Trophoblast cell (in vitro differentiated cells and primary cell): ENCODE measurements at regions not wholly inside any gene's neighbourhood (a gene's known extent, or its start where the extent isn't known, plus 50 kb on each side); places are given as distances from the start of the nearest gene placed in this dataset.

Experiments
- DNase-seq, 2 donors: peaks; one replicate each; pipeline ENCODE4 v3.0.0-alpha.2; 2016
- H2AFZ ChIP-seq: 2 replicates; pipeline ENCODE4 v1.6.1; 2013; ENCODE audit warnings: low read length, moderate library complexity, mild to moderate bottlenecking; ENCODE audit not compliant: insufficient read depth, poor library complexity
- H2AK5ac ChIP-seq: 2 replicates; pipeline ENCODE4 v1.6.1; 2013; ENCODE audit warnings: mild to moderate bottlenecking, low read length
- H2BK120ac ChIP-seq: 2 replicates; pipeline ENCODE4 v1.6.1; 2013; ENCODE audit warnings: low read length, mild to moderate bottlenecking, moderate library complexity; ENCODE audit not compliant: insufficient read depth, poor library complexity
- H2BK12ac ChIP-seq: 2 replicates; pipeline ENCODE4 v1.6.1; 2013; ENCODE audit warnings: mild to moderate bottlenecking, low read length, moderate library complexity
- H2BK5ac ChIP-seq: 2 replicates; pipeline ENCODE4 v1.6.1; 2013; ENCODE audit warnings: low read length, low read depth, moderate library complexity, mild to moderate bottlenecking; ENCODE audit not compliant: poor library complexity
- H3K14ac ChIP-seq: 2 replicates; pipeline ENCODE4 v1.6.1; 2013; ENCODE audit warnings: mild to moderate bottlenecking, low read length
- H3K18ac ChIP-seq: 2 replicates; pipeline ENCODE4 v1.6.1; 2013; ENCODE audit warnings: mild to moderate bottlenecking, low read length
- H3K23ac ChIP-seq: 2 replicates; pipeline ENCODE4 v1.6.1; 2013; ENCODE audit warnings: low read length
- H3K27ac ChIP-seq: 2 replicates; pipeline ENCODE4 v1.5.1; 2013; ENCODE audit warnings: low read depth, mild to moderate bottlenecking, inconsistent platforms, low read length, moderate library complexity
- H3K27me3 ChIP-seq: 2 replicates; pipeline ENCODE4 v1.6.1; 2013; ENCODE audit warnings: inconsistent platforms, mild to moderate bottlenecking, low read length, moderate library complexity; ENCODE audit not compliant: insufficient read depth
- H3K36me3 ChIP-seq, 2 experiments: 1 replicate in 1 of 2; 2 replicates in 1 of 2; pipeline ENCODE4 v1.6.1; 2013; ENCODE audit warnings: low read length in 2 of 2, mild to moderate bottlenecking in 2 of 2, moderate library complexity in 1 of 2; ENCODE audit not compliant: insufficient read depth in 2 of 2, control insufficient read depth in 1 of 2
- H3K4ac ChIP-seq: 2 replicates; pipeline ENCODE4 v1.6.1; 2013; ENCODE audit warnings: low read depth, mild to moderate bottlenecking, low read length, moderate library complexity
- H3K4me1 ChIP-seq, 2 experiments: 1 replicate in 1 of 2; 2 replicates in 1 of 2; pipeline ENCODE4 v1.6.1; 2013; ENCODE audit warnings: low read length in 2 of 2, mild to moderate bottlenecking in 2 of 2, moderate library complexity in 1 of 2; ENCODE audit not compliant: insufficient read depth in 2 of 2, control insufficient read depth in 1 of 2
- H3K4me2 ChIP-seq: 2 replicates; pipeline ENCODE4 v1.6.1; 2013; ENCODE audit warnings: inconsistent platforms, mild to moderate bottlenecking, low read length, moderate library complexity
- H3K4me3 ChIP-seq: 2 replicates; pipeline ENCODE4 v1.5.1; 2013; ENCODE audit warnings: mild to moderate bottlenecking, low read depth, low read length, inconsistent platforms
- H3K79me1 ChIP-seq: one replicate; pipeline ENCODE4 v1.6.1; 2013; ENCODE audit warnings: low read length
- H3K79me2 ChIP-seq: 2 replicates; pipeline ENCODE4 v1.6.1; 2013; ENCODE audit warnings: low read length, mild to moderate bottlenecking; ENCODE audit not compliant: control insufficient read depth, insufficient read depth, poor library complexity
- H3K9ac ChIP-seq: 2 replicates; pipeline ENCODE4 v1.6.1; 2013; ENCODE audit warnings: mild to moderate bottlenecking, low read length
- H3K9me3 ChIP-seq: 2 replicates; pipeline ENCODE4 v1.6.1; 2013; ENCODE audit warnings: low read depth, mild to moderate bottlenecking, control low read depth, inconsistent platforms, low read length; ENCODE audit not compliant: insufficient read depth
- H4K12ac ChIP-seq: 2 replicates; pipeline ENCODE4 v1.6.1; 2013; ENCODE audit warnings: low read depth, mild to moderate bottlenecking, low read length, moderate library complexity
- H4K8ac ChIP-seq: 2 replicates; pipeline ENCODE4 v1.6.1; 2013; ENCODE audit warnings: low read depth, mild to moderate bottlenecking, low read length, moderate library complexity
- H4K91ac ChIP-seq: one replicate; pipeline ENCODE4 v1.6.1; 2013; ENCODE audit warnings: low read depth, mild to moderate bottlenecking, low read length, moderate library complexity
- WGBS: extraction: QIAGEN DNeasy Blood & Tissue Kit; methylation state at CpG from one replicate; pipeline ENCODE4 v1.1.7; 2013; ENCODE audit warnings: missing lambda C conversion rate; ENCODE audit not compliant: insufficient read length, insufficient coverage; ENCODE audit errors: extremely low coverage; 5-methylcytosine and 5-hydroxymethylcytosine counted together

GRCh38 chr17:52504081-52504480, 345.6 kb upstream of the CA10 start:
- H2BK5ac ChIP-seq, result no peak overlapping the region
- no peak overlapping the region for H2BK12ac ChIP-seq
- H3K79me2 ChIP-seq, result no peaks in the 10 kb centered on the region
- H3K4me3 ChIP-seq, result no peak overlapping the region
- no peaks in the 10 kb centered on the region for H3K27me3 ChIP-seq
- H3K4me1 ChIP-seq, result peaks cover 0 to 2% of the 10 kb centered on the region in 2 experiments
- H3K9me3 ChIP-seq, result no peaks in the 10 kb centered on the region
- no peak overlapping the region for H3K9ac ChIP-seq
- no peak overlapping the region for H4K91ac ChIP-seq
- H3K4ac ChIP-seq, result no peak overlapping the region
- H3K79me1 ChIP-seq, result no peaks in the 10 kb centered on the region
- no peak overlapping the region for H2BK120ac ChIP-seq
- H3K18ac ChIP-seq, result no peak overlapping the region
- H3K4me2 ChIP-seq, result no peak overlapping the region
- no peak overlapping the region for H3K14ac ChIP-seq
- WGBS, result no CpG with 5 or more reads among the region's 1 CpG
- H2AK5ac ChIP-seq, result no peak overlapping the region
- no peak overlapping the region for H4K12ac ChIP-seq
- no peak overlapping the region for H3K27ac ChIP-seq
- no peak for DNase-seq
- no peaks in the 10 kb centered on the region for H3K36me3 ChIP-seq
- no peak overlapping the region for H3K23ac ChIP-seq
- H2AFZ ChIP-seq, result no peak overlapping the region
- no peak overlapping the region for H4K8ac ChIP-seq

- no peaks in the 10 kb centered on the region for H3K36me3 ChIP-seq
- H2BK12ac ChIP-seq, result no peak overlapping the region
- no peaks in the 10 kb centered on the region for H3K79me1 ChIP-seq
- H3K9ac ChIP-seq, result peak overlapping the region; percentile 18
- H3K18ac ChIP-seq, result no peak overlapping the region
- H3K4me1 ChIP-seq, result no peaks in the 10 kb centered on the region
- H2BK5ac ChIP-seq, result no peak overlapping the region
- no peak overlapping the region for H3K14ac ChIP-seq
- H3K79me2 ChIP-seq, result no peaks in the 10 kb centered on the region
- no peak overlapping the region for H3K4me3 ChIP-seq
- no peak overlapping the region for H2AFZ ChIP-seq
- no peak for DNase-seq
- no peak overlapping the region for H3K23ac ChIP-seq
- peaks cover 5% of the 10 kb centered on the region for H3K9me3 ChIP-seq
- H3K4ac ChIP-seq, result no peak overlapping the region
- no peaks in the 10 kb centered on the region for H3K27me3 ChIP-seq
- no peak overlapping the region for H4K8ac ChIP-seq
- H2BK120ac ChIP-seq, result no peak overlapping the region
- H4K12ac ChIP-seq, result no peak overlapping the region
- no peak overlapping the region for H2AK5ac ChIP-seq
- no CpG with 5 or more reads among the region's 5 CpGs for WGBS
- no peak overlapping the region for H4K91ac ChIP-seq
- H3K4me2 ChIP-seq, result no peak overlapping the region
- no peak overlapping the region for H3K27ac ChIP-seq
These were observed 337.1 kb upstream of the CA10 start for GRCh38 chr17:52495646-52496045.

GRCh38 chr17:52482271-52482670, 323.8 kb upstream of the CA10 start:
- H3K9ac ChIP-seq, result no peak overlapping the region
- H3K27me3 ChIP-seq, result no peaks in the 10 kb centered on the region
- no peak overlapping the region for H3K18ac ChIP-seq
- no peak overlapping the region for H2AFZ ChIP-seq
- no peaks in the 10 kb centered on the region for H3K9me3 ChIP-seq
- no peaks in the 10 kb centered on the region for H3K79me1 ChIP-seq
- H3K4ac ChIP-seq, result no peak overlapping the region
- H2AK5ac ChIP-seq, result no peak overlapping the region
- no peaks in the 10 kb centered on the region for H3K79me2 ChIP-seq
- no peak overlapping the region for H2BK5ac ChIP-seq
- no peak overlapping the region for H2BK120ac ChIP-seq
- H4K12ac ChIP-seq, result no peak overlapping the region
- no peaks in the 10 kb centered on the region for H3K36me3 ChIP-seq
- WGBS, result no CpG with 5 or more reads among the region's 3 CpGs
- H2BK12ac ChIP-seq, result no peak overlapping the region
- H3K27ac ChIP-seq, result no peak overlapping the region
- H3K4me2 ChIP-seq, result no peak overlapping the region
- no peak overlapping the region for H3K23ac ChIP-seq
- H4K91ac ChIP-seq, result no peak overlapping the region
- no peak overlapping the region for H4K8ac ChIP-seq
- H3K4me3 ChIP-seq, result no peak overlapping the region
- H3K14ac ChIP-seq, result no peak overlapping the region
- no peak for DNase-seq
- H3K4me1 ChIP-seq, result no peaks in the 10 kb centered on the region

- H3K4ac ChIP-seq, result no peak overlapping the region
- H4K12ac ChIP-seq, result no peak overlapping the region
- H3K14ac ChIP-seq, result no peak overlapping the region
- H3K79me2 ChIP-seq, result no peaks in the 10 kb centered on the region
- no peaks in the 10 kb centered on the region for H3K27me3 ChIP-seq
- no peak overlapping the region for H2BK120ac ChIP-seq
- no peak overlapping the region for H2BK5ac ChIP-seq
- H2AK5ac ChIP-seq, result no peak overlapping the region
- no peak overlapping the region for H3K27ac ChIP-seq
- no peak overlapping the region for H2BK12ac ChIP-seq
- H3K4me2 ChIP-seq, result no peak overlapping the region
- no peak overlapping the region for H3K18ac ChIP-seq
- no peak overlapping the region for H4K91ac ChIP-seq
- H2AFZ ChIP-seq, result no peak overlapping the region
- DNase-seq, result no peak
- H3K4me3 ChIP-seq, result no peak overlapping the region
- no peak overlapping the region for H3K23ac ChIP-seq
- no peaks in the 10 kb centered on the region for H3K9me3 ChIP-seq
- H4K8ac ChIP-seq, result no peak overlapping the region
- no peaks in the 10 kb centered on the region for H3K4me1 ChIP-seq
- no peak overlapping the region for H3K9ac ChIP-seq
- H3K79me1 ChIP-seq, result no peaks in the 10 kb centered on the region
- no CpG with 5 or more reads among the region's 9 CpGs for WGBS
- no peaks in the 10 kb centered on the region for H3K36me3 ChIP-seq
These were observed 319.5 kb upstream of the CA10 start for GRCh38 chr17:52477824-52478699.
